VCaP (cell line): ENCODE measurements at regions not wholly inside any gene's neighbourhood (a gene's known extent, or its start where the extent isn't known, plus 50 kb on each side); places are given as distances from the start of the nearest gene placed in this dataset.

Experiments used
- H3K27ac ChIP-seq: fragments of 450-650 bp; 2 replicates; pipeline ENCODE4 v1.5.1; 2017
- CTCF ChIP-seq: fragments of 450-650 bp; conservative IDR thresholded peaks from 2 replicates; pipeline ENCODE4 v1.5.1; 2017; ENCODE audit warnings: mild to moderate bottlenecking, moderate library complexity

- TF ChIP-seq CTCF: no peak
- H3K27ac ChIP-seq: no peak overlapping the region
Measured at GRCh38 chr10:124318811-124319210, 99.9 kb downstream of the OAT start.

- TF ChIP-seq CTCF: no peak
- no peak overlapping the region for H3K27ac ChIP-seq
Measured at GRCh38 chr10:124318076-124318475, 100.6 kb downstream of the OAT start.

- TF ChIP-seq CTCF: no peak
- no peak overlapping the region for H3K27ac ChIP-seq
Measured at GRCh38 chr10:124316326-124316725, 102.4 kb downstream of the OAT start.

GRCh38 chr10:124315591-124316270, 103.0 kb downstream of the OAT start:
- TF ChIP-seq CTCF: no peak
- H3K27ac ChIP-seq: no peak overlapping the region

- TF ChIP-seq CTCF: no peak
- no peak overlapping the region for H3K27ac ChIP-seq
Measured at GRCh38 chr10:124313374-124313773, 105.3 kb downstream of the OAT start.

GRCh38 chr10:124308811-124309210, 109.9 kb downstream of the OAT start:
- no peak for TF ChIP-seq CTCF
- H3K27ac ChIP-seq: no peak overlapping the region

GRCh38 chr10:124308056-124308645, 110.6 kb downstream of the OAT start:
- no peak for TF ChIP-seq CTCF
- H3K27ac ChIP-seq: no peak overlapping the region
